ENCODE measurements at regions not wholly inside any gene's neighbourhood (a gene's known extent, or its start where the extent isn't known, plus 50 kb on each side); places are given as distances from the start of the nearest gene placed in this dataset.
"Not testable (repeated sequence)": the region's sequence is repeated elsewhere in the genome, so short reads cannot be mapped to it uniquely, and the experiment has no call there.

DNA sequence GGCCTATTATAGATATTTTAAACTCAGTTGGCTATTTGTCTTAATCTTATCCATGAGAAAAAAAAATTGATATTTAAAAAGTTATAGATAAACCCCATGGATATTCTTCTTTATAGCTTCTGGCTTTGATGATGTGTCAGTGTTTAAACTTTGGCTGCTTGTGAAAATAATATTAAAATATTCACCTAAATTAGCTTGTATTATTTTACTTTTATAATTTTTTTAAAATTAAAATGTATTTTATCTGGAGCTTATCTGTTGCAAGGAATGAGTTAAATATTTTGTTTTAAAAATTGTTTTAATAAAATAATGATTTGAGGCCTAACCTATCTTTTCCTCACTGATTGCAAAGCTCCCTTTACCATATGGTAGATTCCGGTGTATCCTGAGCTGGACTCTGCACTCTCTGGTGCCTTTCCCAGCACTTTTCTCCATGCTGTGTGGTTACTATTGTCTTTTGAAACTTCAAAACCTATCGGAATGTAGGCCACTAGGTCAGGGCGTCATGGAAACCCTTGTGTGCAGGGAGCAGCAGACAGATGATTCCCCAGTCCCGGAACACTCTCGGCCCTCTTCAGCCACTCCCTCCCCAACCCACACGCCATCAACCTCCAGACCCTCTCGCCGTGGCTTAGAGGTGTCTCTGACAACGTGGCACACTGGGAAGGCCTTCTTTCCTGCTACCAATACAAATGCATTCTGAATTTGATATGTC, 252.3 kb upstream of the ATP10A start:
- no peak for DNase-seq

DNA sequence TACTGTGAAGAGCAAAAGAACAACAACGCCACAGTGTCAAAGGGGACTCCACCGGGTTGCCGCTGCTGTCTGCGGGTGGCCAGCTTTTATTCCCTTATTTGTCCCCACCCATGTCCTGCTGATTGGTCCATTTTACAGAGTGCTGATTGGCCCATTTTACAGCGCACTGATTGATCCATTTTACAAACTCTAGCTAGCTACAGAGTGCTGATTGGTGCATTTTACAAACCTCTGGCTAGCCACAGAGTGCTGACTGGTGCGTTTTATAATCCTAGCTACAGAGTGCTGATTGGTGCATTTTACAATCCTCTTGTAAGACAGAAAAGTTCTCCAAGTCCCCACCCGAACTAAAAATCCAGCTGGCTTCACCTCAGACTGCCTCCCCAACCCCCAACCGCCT, 251.0 kb upstream of the ATP10A start:
- not testable (repeated sequence) for DNase-seq

- DNase-seq, result no peak
Measured at GRCh38 chr15:26113296-26113695, 250.2 kb upstream of the ATP10A start.

DNA sequence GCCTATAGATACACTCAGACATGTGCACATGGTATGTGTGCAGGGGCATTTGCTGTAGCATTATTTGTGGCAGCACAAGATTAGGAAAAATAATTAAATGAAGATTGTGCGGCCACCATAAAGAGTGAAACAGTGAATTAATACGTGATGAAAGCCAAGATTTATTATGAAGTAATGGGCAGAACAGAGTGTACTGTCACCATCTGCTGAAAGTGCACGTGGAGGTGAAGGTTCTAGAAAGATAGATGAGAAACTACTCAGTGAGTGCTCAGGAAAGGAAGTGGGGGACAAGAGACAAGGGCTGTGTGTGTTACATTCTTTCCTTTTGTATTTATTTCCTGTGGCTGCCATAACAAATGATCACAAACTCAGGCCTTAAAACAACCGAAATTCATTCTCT, 246.1 kb upstream of the ATP10A start:
- no peak for DNase-seq

DNA sequence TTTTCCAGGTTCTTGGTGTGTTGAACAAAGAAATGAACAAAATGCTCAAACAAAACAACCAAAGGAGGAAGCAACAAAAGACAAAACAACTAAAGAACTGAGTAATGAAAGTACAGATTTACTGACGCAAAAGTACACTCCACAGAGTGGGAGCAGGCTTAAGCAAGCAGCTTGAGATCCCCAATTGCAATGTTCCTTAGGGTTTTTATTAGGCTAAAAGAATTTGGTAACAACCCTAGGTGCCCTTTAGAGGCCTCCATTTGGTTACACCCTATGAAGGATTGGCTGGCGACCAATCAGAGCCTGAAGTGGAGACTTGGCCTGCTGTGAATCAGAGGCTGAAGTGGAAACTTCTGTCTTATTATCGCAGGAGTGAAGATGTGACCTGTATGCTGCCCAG, 243.4 kb upstream of the ATP10A start:
- no peak for DNase-seq

GRCh38 chr15:26103002-26103404, 239.9 kb upstream of the ATP10A start:
- no peak for DNase-seq

DNA sequence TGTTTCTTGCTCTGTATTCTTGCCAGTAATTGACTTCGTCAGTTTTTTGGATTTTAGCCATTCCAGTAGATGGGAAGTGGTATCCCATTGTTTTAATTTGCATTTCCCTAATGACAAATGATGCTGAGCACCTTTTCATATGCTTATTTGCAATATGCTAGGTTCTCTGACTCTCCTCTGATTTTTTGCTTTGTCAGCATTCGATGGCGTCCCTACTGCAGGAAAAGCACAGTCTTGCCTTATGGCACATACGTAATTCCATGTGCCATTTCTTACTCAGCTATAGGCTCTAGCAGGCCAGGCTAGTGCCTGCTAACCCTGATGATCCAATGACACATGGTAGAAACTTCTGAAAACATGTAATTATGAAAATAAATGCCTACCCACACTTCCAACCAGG, 239.2 kb upstream of the ATP10A start:
- DNase-seq, result no peak

- no peak for DNase-seq
Measured at GRCh38 chr15:26101443-26101842, 238.3 kb upstream of the ATP10A start.

DNA sequence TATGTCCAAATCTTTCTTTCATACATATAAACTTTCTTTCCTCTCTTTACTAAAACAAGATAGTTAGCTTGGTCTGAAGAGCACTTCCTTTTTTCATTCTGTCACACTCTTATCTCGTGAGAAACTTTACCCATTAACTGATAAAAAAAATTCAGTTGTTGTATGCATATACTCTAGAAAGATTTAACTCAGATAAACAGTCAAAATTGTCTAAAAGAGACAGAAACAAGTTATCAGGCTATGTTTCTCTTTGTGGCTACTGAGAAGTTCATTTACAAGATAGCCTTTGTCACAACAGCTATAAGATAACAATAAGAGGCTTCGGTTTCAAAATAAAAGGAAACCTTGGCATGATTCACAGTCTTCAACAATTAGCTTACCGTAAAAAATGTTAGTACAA, 235.7 kb upstream of the ATP10A start:
- DNase-seq, result no peak

GRCh38 chr15:26097216-26097615, 234.1 kb upstream of the ATP10A start:
- no peak for DNase-seq

DNA sequence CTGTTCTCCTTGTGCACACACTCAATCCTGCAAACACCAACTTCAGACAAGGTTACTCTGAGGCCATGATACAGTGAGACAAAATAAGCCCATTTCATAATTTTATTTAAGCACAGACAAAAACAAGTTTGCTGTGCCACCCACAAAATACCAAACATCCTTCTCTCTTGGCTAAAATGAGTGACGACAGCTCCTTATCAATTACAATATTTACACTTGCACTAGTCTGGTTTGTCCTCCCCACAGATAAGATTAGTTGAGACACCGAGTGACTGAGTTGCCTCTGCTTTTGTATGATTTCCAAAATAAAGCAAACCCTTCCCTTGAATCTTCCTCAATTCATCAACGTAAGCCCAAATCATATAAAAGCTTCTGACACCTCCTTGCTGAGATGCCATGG, 233.5 kb upstream of the ATP10A start:
- no peak for DNase-seq

- peak in 1 of 2 donors; percentile 13 for DNase-seq
Measured at GRCh38 chr15:26095710-26096330, 232.7 kb upstream of the ATP10A start.

DNA sequence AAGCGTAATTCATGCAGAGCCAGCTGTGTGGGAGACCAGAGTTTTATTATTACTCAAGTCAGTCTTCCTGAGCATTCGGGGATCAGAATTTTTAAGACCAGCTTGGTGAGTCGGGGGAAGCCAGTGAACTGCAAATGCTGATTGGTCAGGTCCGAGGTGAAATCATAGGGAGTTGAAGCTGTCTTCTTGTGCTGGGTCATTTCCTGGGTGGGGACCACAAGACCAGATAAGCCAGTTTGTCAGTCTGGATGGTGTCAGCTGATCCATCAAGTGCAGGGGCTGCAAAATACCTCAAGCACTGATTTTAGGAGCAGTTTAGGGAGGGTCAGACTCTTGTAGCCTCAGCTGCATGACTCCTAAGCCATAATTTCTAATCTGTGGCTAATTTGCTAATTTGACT, 228.1 kb upstream of the ATP10A start:
- no peak for DNase-seq

GRCh38 chr15:26087881-26088280, 224.8 kb upstream of the ATP10A start:
- DNase-seq, result no peak

GRCh38 chr15:26087395-26087794, 224.3 kb upstream of the ATP10A start:
- DNase-seq, result no peak

- no peak for DNase-seq
Measured at GRCh38 chr15:26084771-26085170, 221.6 kb upstream of the ATP10A start.

DNA sequence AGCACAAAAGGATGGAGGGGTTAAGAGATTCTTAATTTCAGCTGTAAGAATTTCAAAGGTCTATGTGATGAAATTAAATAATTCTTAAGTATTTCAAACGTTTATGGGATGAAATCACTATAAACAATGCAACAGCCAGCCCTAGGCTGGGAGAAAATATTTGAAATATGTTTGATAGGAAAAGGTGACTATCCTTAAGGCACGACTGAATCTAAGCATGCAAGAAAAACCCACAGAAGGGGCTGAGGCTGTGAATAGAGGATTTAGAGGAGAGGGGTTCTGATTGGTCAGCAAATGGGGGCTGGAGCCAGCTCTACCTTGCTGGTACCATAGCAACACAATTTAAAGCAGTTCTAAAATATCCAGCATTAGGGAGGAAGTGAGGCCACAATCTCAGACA, 220.8 kb upstream of the ATP10A start:
- no peak for DNase-seq

GRCh38 chr15:26083457-26083856, 220.3 kb upstream of the ATP10A start:
- DNase-seq, result no peak

GRCh38 chr15:26082221-26083109, 219.3 kb upstream of the ATP10A start:
- DNase-seq, result peak; percentile 94 to 95

- no peak for DNase-seq
Measured at GRCh38 chr15:26081758-26082220, 218.7 kb upstream of the ATP10A start.

GRCh38 chr15:26075770-26076169, 212.6 kb upstream of the ATP10A start:
- no peak for DNase-seq

DNA sequence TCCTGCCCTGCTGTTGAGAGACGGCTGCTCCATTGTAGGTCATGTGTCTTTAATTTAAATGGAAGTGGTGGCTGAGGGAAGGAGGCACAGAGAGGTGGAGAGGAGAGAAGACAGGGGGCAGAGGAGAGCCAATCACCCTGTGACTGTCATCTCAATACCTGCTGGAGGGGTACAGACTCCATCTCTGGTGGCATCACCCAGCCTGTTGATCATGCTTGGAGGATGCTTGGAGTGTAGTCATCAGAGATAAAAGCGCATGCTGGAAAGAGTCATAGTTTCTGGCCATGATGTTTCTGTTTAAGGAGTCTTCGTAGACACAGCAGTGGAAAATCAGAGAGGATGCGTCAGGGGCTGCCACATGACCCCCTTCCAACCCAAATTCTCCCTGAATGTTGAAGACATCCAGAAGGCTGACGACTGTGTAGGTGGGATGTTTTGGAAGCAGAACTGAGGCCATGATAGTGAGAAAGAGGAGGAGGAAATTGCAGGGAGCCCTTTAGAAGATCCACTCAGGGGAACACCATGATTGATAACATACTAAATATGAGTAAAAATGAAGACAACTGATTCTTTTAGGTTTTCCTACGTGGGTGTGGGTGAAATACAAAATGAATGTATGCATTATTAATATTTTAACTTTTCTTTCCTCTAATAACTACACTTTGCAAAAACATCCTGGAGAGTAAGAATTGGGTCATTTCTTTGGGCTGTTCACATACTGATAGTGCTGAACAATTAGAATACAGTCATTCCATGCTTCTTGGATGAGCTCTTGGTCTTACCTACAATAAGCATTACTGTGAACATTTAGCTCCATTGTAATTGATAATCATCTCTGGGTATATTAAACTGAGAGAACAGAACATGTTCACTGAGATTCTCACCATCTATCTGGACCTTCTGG, 210.6 kb upstream of the ATP10A start:
- peak; percentile 26 to 28 for DNase-seq

GRCh38 chr15:26070095-26070532, 207.0 kb upstream of the ATP10A start:
- DNase-seq, result no peak
